Hematopoietic multipotent progenitor cell treated with erythropoietin and hydrocortisone succinate and interleukin-3 and kit ligand, for 4 days (in vitro differentiated cells): ENCODE measurements at regions not wholly inside any gene's neighbourhood (a gene's known extent, or its start where the extent isn't known, plus 50 kb on each side); places are given as distances from the start of the nearest gene placed in this dataset.

Experiments used
- DNase-seq: peaks from one replicate; pipeline ENCODE4 v3.0.0-alpha.2; 2015

- DNase-seq: no peak
Observed at GRCh38 chr7:148950806-148951205, 66.7 kb upstream of the EZH2 start.

GRCh38 chr7:148944935-148945934 lies 61.1 kb upstream of the EZH2 start:
- DNase-seq: no peak

- peak; percentile 95 for DNase-seq
Observed at GRCh38 chr7:148941598-148942275, 57.6 kb upstream of the EZH2 start.

- DNase-seq: peak; percentile 94
Observed at GRCh38 chr7:148940702-148941597, 56.9 kb upstream of the EZH2 start.

- peak; percentile 53 for DNase-seq
Observed at GRCh38 chr7:148939128-148939755, 55.2 kb upstream of the EZH2 start.

- DNase-seq: no peak
Observed at GRCh38 chr7:148935451-148935850, 51.4 kb upstream of the EZH2 start.
